Type B pancreatic cell (in vitro differentiated cells): ENCODE measurements at regions not wholly inside any gene's neighbourhood (a gene's known extent, or its start where the extent isn't known, plus 50 kb on each side); places are given as distances from the start of the nearest gene placed in this dataset.

Source experiments
- DNase-seq: peaks from one replicate; pipeline ENCODE4 v3.0.0; 2021; ENCODE audit warnings: mixed read lengths; ENCODE audit not compliant: unreplicated experiment; ENCODE audit errors: extremely low spot score
- H3K27ac Mint-ChIP-seq: 2 replicates; pipeline ENCODE4 v1.8.0; 2021; ENCODE audit warnings: mild to moderate bottlenecking, mixed read lengths
- H3K27me3 Mint-ChIP-seq: 2 replicates; pipeline ENCODE4 v1.8.0; 2021; ENCODE audit warnings: mixed read lengths
- H3K36me3 Mint-ChIP-seq: 2 replicates; pipeline ENCODE4 v1.8.0; 2021; ENCODE audit warnings: mixed read lengths
- H3K4me1 Mint-ChIP-seq: one replicate; pipeline ENCODE4 v1.8.0; 2021; ENCODE audit warnings: mixed read lengths; ENCODE audit not compliant: unreplicated experiment
- H3K4me3 Mint-ChIP-seq: 2 replicates; pipeline ENCODE4 v1.8.0; 2021; ENCODE audit warnings: mild to moderate bottlenecking, mixed read lengths
- H3K9me3 Mint-ChIP-seq: 2 replicates; pipeline ENCODE4 v1.8.0; 2021; ENCODE audit warnings: mixed read lengths
- CTCF ChIP-seq: fragments of 200-600 bp; sonication (generic); conservative IDR thresholded peaks from 2 replicates; pipeline ENCODE4 v1.5.0; 2021; ENCODE audit warnings: antibody characterized with exemption, mild to moderate bottlenecking

- Mint-ChIP-seq H3K27ac (no peak overlapping the region), H3K4me1 (peaks cover 10% of the 10 kb centered on the region), H3K36me3 (no peaks in the 10 kb centered on the region), H3K4me3 (no peak overlapping the region), H3K9me3 (no peaks in the 10 kb centered on the region), H3K27me3 (no peaks in the 10 kb centered on the region)
- no peak for TF ChIP-seq CTCF
- no peak for DNase-seq
Measured at GRCh38 chr12:66851134-66851533, 172.3 kb upstream of the GRIP1 start.

DNA sequence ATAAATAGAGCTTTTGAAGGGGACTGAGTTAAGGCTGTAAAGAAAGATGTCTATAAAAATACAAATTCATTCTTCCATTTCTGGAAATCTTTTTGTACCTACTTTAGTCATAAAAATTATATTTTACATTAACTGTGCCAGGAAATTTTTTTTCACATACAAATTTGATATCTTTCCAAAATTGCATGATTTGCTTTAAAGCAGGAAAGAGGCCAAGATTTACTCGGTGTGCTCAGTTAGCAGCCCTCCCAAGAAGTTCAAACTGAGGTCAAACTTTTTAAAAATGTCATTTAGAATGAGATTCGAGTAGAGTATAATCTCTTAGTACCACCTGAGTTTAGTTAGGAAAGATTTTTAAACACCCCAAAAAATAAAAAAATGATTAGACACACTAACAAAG lies 173.2 kb upstream of the GRIP1 start:
- H3K27me3 Mint-ChIP-seq: no peaks in the 10 kb centered on the region
- DNase-seq: no peak
- H3K4me3 Mint-ChIP-seq: no peak overlapping the region
- H3K27ac Mint-ChIP-seq: no peak overlapping the region
- no peaks in the 10 kb centered on the region for H3K36me3 Mint-ChIP-seq
- peaks cover 10% of the 10 kb centered on the region for H3K4me1 Mint-ChIP-seq
- H3K9me3 Mint-ChIP-seq: no peaks in the 10 kb centered on the region
- no peak for TF ChIP-seq CTCF

DNA sequence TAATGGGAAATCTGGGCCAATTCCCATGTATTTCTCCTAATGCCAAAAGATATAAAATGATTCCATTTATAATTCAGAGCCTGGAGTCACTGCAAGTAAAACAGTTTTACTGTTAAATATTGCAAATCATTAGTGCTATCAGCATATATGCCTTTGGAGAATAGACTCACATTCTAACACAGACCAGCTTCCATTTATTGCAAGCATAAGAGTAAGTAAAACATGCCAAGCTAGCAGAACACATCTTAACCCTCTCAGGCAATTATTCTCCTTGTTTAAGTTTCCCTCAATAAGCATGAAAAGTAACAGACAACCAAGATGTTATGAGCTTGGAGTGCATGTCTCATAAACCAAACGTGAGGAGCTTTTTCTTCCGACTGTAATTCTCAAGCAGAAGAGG lies 173.9 kb upstream of the GRIP1 start:
- H3K9me3 Mint-ChIP-seq: no peaks in the 10 kb centered on the region
- no peak for TF ChIP-seq CTCF

DNA sequence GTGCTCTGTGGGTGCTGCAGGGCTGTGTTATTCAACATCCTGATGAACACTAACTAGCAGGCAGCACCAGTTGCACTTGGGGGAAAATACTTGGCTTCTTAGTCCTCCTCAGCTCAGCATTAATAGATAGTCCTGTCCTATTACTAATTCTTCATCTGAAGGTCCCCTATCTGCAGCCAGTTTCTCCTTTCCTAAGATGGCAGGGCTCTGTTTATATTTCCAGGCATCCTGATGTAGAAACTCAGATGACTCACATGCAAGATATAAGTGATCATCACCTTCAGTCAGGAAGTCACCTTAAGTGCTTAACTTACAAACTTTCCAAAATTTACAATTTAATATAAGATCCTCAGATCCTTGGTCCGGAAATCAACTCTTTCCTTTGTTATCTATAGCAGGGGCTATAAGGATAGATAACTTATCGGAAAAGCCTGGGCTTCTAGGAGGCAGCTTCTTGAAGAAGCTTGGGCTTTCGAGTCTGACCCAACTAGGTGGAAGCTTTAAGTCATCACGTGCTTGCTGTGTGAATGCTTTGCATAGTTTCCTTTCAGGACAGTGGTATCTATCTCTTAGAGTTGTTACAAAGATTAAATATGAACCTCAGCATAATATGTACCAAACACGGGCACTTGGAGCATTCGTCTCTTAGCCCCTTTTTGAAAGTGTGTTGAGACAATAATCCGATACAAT lies 181.0 kb upstream of the GRIP1 start:
- H3K9me3 Mint-ChIP-seq: no peaks in the 10 kb centered on the region
- no peaks in the 10 kb centered on the region for H3K36me3 Mint-ChIP-seq
- no peak for DNase-seq
- H3K27ac Mint-ChIP-seq: no peak overlapping the region
- H3K4me1 Mint-ChIP-seq: peaks cover 6% of the 10 kb centered on the region
- TF ChIP-seq CTCF: no peak
- H3K27me3 Mint-ChIP-seq: no peaks in the 10 kb centered on the region
- no peak overlapping the region for H3K4me3 Mint-ChIP-seq

More for the DNA sequence above, 173.9 kb upstream of the GRIP1 start:
- no peak overlapping the region for H3K27ac Mint-ChIP-seq
- H3K27me3 Mint-ChIP-seq: no peaks in the 10 kb centered on the region
- DNase-seq: no peak
- peaks cover 10% of the 10 kb centered on the region for H3K4me1 Mint-ChIP-seq
- H3K36me3 Mint-ChIP-seq: no peaks in the 10 kb centered on the region
- no peak overlapping the region for H3K4me3 Mint-ChIP-seq

GRCh38 chr12:66860752-66861750 lies 182.2 kb upstream of the GRIP1 start:
- H3K27ac Mint-ChIP-seq: no peak overlapping the region
- TF ChIP-seq CTCF: peak; percentile 99
- no peak overlapping the region for H3K4me3 Mint-ChIP-seq
- H3K9me3 Mint-ChIP-seq: no peaks in the 10 kb centered on the region
- no peaks in the 10 kb centered on the region for H3K27me3 Mint-ChIP-seq
- no peaks in the 10 kb centered on the region for H3K36me3 Mint-ChIP-seq
- peak; percentile 71 for DNase-seq
- peaks cover 6% of the 10 kb centered on the region for H3K4me1 Mint-ChIP-seq
